ENCODE measurements at regions not wholly inside any gene's neighbourhood (a gene's known extent, or its start where the extent isn't known, plus 50 kb on each side); places are given as distances from the start of the nearest gene placed in this dataset.

GRCh38 chr11:32018672-32019071, 72.2 kb upstream of the RCN1 start:
- BruUV-seq (replicated peaks): no TSS peak
- CTCF ChIA-PET: no interaction called here
- POLR2A ChIA-PET (ENCODE audit: low non-redundant PET): interaction anchor here (0.5 to 0.6 kb wide), 2 partner anchors 199 to 346 kb away, joined by 3 read pairs; no protein-coding TSS in a partner anchor

GRCh38 chr11:32016111-32016510, 74.8 kb upstream of the RCN1 start:
- no peaks in the 10 kb centered on the region for H3K36me3 ChIP-seq (ENCODE audit: insufficient read depth, low read length, poor library complexity, severe bottlenecking)
- no peak for DNase-seq (ENCODE audit: low spot score)
- POLR2A ChIA-PET (ENCODE audit: low non-redundant PET): interaction anchor here (0.6 kb wide), 1 partner anchor 172 kb away, joined by 4 read pairs; no protein-coding TSS in a partner anchor
- no peaks in the 10 kb centered on the region for H3K4me1 ChIP-seq (ENCODE audit: insufficient read depth, low read length, poor library complexity, severe bottlenecking)
- no peak overlapping the region for H3K4me3 ChIP-seq (ENCODE audit: low read depth, low read length, poor library complexity, severe bottlenecking)
- intact Hi-C loops (cut with micrococcal nuclease; ENCODE audit: unreplicated experiment): no loop called here
- H3K27ac ChIP-seq (ENCODE audit: low read depth, low read length, poor library complexity, severe bottlenecking): no peak overlapping the region
- TF ChIP-seq EZH2 (IDR thresholded peaks at IDR 0.05; ENCODE audit: borderline replicate concordance, low read depth, low read length, poor library complexity, severe bottlenecking) (no peak), CTCF (conservative IDR thresholded peaks at IDR 0.05; ENCODE audit: low read depth, low read length) (no peak)
- CTCF ChIA-PET: interaction anchor here (2.0 kb wide), 1 partner anchor 9 kb away, joined by 9 read pairs; no protein-coding TSS in a partner anchor
- BruUV-seq (replicated peaks): no TSS peak
- H3K27me3 ChIP-seq (replicated peaks; ENCODE audit: insufficient read depth, low read depth, low read length, poor library complexity): peaks cover 79% of the 10 kb centered on the region
- no peaks in the 10 kb centered on the region for H3K9me3 ChIP-seq (ENCODE audit: low read depth, low read length, poor library complexity, severe bottlenecking)

More at GRCh38 chr11:32018672-32019071, 72.2 kb upstream of the RCN1 start:
- Histone ChIP-seq H3K27ac (ENCODE audit: low read depth, low read length, poor library complexity, severe bottlenecking) (no peak overlapping the region), H3K36me3 (ENCODE audit: insufficient read depth, low read length, poor library complexity, severe bottlenecking) (no peaks in the 10 kb centered on the region), H3K27me3 (replicated peaks; ENCODE audit: insufficient read depth, low read depth, low read length, poor library complexity) (peaks cover 75% of the 10 kb centered on the region), H3K9me3 (ENCODE audit: low read depth, low read length, poor library complexity, severe bottlenecking) (no peaks in the 10 kb centered on the region), H3K4me1 (ENCODE audit: insufficient read depth, low read length, poor library complexity, severe bottlenecking) (no peaks in the 10 kb centered on the region), H3K4me3 (ENCODE audit: low read depth, low read length, poor library complexity, severe bottlenecking) (no peak overlapping the region)
- intact Hi-C loops (cut with micrococcal nuclease; ENCODE audit: unreplicated experiment): no loop called here
- TF ChIP-seq EZH2 (IDR thresholded peaks at IDR 0.05; ENCODE audit: borderline replicate concordance, low read depth, low read length, poor library complexity, severe bottlenecking) (peak; percentile 39), CTCF (conservative IDR thresholded peaks at IDR 0.05; ENCODE audit: low read depth, low read length) (no peak)
- no peak for DNase-seq (ENCODE audit: low spot score)

DNA sequence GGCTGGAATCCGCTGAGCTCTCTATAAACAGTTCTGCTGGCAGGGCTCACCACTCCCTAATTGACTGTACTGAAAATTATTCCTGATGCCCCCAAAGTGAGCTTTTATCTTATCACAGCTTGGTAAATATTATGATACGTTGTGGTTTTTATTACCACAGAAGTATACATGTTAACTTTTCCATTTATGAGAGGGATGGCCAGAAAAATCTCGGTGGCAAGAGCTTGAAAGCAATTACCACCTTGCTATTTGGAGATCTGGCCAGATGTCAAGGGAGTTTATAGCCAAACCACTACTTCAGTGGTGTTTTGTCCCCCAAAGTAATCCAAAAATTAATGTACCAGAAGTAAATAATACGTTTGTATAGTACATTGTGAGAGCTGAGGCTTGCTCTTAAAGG, 75.4 kb upstream of the RCN1 start:
- H3K4me1 ChIP-seq (ENCODE audit: insufficient read depth, low read length, poor library complexity, severe bottlenecking): no peaks in the 10 kb centered on the region
- TF ChIP-seq EZH2 (IDR thresholded peaks at IDR 0.05; ENCODE audit: borderline replicate concordance, low read depth, low read length, poor library complexity, severe bottlenecking): no peak
- TF ChIP-seq CTCF (conservative IDR thresholded peaks at IDR 0.05; ENCODE audit: low read depth, low read length): no peak
- no TSS peak for BruUV-seq (replicated peaks)
- peaks cover 86% of the 10 kb centered on the region for H3K27me3 ChIP-seq (replicated peaks; ENCODE audit: insufficient read depth, low read depth, low read length, poor library complexity)
- no peaks in the 10 kb centered on the region for H3K9me3 ChIP-seq (ENCODE audit: low read depth, low read length, poor library complexity, severe bottlenecking)
- intact Hi-C loops (cut with micrococcal nuclease; ENCODE audit: unreplicated experiment): no loop called here
- POLR2A ChIA-PET (ENCODE audit: low non-redundant PET): interaction anchor here (0.6 kb wide), 2 partner anchors 173 to 852 kb away, joined by 3 to 4 read pairs; no protein-coding TSS in a partner anchor
- no peak overlapping the region for H3K4me3 ChIP-seq (ENCODE audit: low read depth, low read length, poor library complexity, severe bottlenecking)
- no peak overlapping the region for H3K27ac ChIP-seq (ENCODE audit: low read depth, low read length, poor library complexity, severe bottlenecking)
- CTCF ChIA-PET: interaction anchor here (1.0 to 2.0 kb wide), 2 partner anchors 9 to 58 kb away, joined by 3 to 9 read pairs; no protein-coding TSS in a partner anchor
- no peaks in the 10 kb centered on the region for H3K36me3 ChIP-seq (ENCODE audit: insufficient read depth, low read length, poor library complexity, severe bottlenecking)
- no peak for DNase-seq (ENCODE audit: low spot score)

Data from A673 (cell line).